GM21423 (cell line): ENCODE measurements at regions not wholly inside any gene's neighbourhood (a gene's known extent, or its start where the extent isn't known, plus 50 kb on each side); places are given as distances from the start of the nearest gene placed in this dataset.
"Not testable (repeated sequence)": the region's sequence is repeated elsewhere in the genome, so short reads cannot be mapped to it uniquely, and the experiment has no call there.

ENCODE experiments used
- ATAC-seq: cut with Tn5 transposase; IDR thresholded peaks from one replicate; pipeline ENCODE4 v1.9.1; 2021; ENCODE audit warnings: mild to moderate bottlenecking, moderate library complexity; ENCODE audit not compliant: unreplicated experiment

DNA sequence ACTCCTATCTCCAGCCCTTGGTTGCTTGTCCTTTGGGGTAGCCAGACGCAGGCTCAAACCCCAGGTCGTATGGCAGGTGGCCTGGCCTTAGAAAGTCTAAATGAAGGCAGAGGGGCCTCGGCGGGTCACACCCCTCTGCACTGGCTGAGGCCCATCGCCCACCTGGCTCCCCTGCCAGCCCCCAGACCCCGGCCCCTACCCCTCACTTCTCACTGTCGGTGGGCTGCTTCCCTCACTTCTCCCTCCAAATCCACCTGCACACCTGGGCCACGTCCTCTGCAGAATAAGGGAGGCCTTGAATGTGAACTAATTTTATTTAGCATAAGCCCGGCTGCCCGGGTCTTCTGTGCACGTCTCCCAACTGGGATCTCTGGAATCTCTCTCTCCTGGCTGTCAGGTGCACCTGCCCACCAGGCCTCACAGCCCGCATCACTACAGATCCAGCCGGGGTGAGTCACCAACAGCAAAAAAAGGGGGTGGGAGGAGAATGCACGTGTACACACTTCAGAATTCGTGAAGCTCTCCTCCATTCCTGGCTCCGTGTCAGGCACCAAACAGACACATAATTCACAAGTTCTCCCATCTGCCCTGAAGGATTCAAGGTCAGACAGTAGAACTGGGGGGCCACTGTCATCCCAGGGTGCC lies 107.5 kb upstream of the SIM2 start:
- ATAC-seq = no peak

DNA sequence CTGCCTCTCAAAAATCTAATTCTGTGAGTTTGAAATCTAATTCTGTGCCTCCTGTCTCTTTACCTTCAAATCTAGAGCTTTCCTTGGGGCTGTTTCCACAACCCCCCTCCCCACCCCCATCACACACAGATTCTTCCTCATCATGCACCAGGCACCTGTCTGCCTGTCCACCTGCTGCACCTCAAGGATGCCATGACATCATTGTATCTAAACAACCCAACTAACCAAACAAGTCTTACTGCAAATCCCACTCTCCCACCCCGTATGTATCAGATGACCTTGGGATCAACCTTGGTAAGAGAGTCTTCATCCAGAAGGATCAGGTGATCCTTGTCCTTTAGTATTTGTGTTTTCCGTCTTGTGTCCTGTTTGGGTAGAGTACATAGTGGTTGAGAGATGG lies 102.7 kb upstream of the SIM2 start:
- no peak for ATAC-seq

DNA sequence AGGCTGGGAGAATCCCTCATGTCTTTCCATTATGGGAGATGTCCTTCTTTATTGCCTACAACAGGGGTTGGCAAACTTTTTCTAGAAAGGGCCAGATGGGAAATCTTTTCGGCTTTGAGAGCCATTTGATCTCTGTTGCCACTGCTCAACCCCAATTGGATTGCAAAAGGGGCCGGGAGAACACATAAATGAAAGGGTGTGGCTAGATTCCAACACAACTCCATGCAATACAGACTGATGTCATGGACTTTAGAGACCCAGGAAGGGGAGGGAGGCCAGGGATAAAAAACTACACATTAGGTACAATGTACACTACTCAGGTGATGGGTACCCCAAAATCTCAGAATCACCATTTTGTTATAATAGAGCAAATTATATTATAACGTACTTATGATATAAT lies 97.6 kb upstream of the SIM2 start:
- no peak for ATAC-seq

DNA sequence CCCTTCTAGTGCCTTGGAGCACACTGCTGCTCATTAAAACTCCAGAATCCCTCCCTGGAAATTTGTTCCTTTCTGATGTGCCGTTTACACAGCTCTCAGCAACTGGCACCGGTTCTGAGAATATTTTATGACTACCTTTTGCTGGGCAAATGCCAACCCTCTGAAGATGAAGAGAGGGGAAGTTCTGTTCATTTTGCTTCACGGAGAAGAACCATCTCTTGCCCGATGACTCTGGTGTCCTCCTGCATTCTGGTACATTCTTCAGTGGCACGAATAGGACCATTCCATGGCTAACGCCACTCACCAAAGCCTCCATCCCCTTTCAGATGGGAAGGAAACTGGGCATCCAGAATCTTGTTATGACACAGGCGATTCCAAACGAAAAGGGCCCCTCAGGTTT lies 96.2 kb upstream of the SIM2 start:
- no peak for ATAC-seq

DNA sequence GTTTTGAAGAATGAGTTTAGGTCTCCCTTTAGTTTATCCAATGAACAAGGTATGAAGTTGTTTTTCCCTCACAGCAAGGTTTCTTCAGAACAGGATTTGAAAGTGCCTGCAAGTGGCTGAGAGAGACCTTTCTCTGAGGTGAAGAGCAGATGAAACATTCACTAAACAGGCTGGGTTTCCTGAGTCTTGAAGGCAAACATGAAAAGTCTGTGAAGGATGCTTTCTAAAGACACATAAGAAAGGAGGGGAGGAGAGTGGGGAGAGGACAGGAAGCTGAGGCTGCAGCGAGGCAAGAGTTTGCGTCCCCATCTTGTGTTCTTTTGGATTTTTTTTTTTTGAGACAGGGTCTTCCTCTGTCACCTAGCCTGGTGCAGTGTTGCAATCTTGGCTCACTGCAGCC lies 95.7 kb upstream of the SIM2 start:
- no peak for ATAC-seq

DNA sequence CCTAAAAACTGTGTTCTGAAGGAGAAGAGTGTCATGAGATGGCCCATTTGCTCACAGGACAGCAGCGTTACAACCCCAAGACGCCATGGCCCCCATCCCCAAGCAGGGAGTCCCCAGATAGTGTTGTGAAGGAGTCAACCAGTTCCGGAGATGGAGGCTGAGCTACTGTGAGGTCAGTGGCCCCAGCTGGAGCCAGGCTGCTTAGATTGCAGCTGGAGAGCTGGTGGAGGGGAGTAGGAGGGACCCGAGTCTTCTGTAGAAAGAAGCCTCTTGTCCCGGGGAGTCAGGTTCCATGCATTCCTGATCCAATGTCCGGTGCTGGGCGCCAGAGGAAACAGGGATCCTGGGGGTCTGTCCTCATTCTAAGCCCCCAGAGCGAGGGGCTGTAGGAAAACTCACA lies 93.5 kb upstream of the SIM2 start:
- ATAC-seq = no peak

DNA sequence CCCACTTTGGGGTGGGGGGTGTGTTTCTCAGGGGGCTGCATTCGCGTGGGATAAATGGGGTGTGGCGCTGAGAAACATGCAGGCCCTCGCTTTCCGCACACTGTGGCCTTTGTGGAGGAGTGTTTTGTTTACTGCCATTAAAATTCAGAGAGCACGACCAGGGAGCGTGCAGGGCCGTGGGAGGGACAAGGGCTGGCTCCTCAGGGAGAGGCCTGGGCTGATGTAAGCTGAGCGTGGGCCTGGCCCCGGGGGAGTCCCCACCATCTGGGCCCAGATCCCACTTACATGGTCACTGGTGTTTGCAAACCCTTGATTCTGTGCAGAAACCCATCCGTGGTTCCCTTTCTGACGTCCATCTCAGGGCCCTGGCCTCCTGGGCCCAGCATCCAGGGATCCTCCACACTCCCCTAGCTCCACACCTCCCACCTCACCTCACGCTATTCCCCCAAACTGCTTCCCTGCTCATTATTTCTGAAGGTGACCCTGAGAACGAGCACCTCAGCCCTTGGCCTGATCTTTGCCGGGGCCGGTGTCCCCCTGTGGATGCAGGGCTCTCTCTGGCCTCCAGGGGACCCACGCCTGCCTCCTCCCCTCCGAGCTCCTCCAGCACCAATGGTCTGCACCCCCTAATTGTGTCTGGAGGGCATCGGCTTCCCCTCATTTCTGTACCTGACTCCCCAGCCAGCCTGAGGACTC lies 92.5 kb upstream of the SIM2 start:
- ATAC-seq = no peak

DNA sequence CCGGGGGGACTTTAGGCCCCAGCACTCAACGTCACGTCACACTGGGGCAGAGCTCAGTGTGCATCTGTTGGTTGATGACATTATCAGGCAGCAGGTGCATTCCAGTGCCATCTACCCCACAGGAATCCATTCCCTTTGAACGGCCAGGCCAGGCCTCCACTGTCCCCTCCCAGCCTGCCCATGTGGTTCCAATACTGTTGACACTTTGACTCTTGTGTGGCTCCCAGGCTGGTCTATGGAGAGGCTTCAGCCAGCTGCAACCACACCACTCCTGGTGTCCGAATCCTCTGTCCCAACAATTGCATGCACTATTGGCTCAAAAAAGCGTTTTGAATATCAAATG lies 92.0 kb upstream of the SIM2 start:
- ATAC-seq = no peak

DNA sequence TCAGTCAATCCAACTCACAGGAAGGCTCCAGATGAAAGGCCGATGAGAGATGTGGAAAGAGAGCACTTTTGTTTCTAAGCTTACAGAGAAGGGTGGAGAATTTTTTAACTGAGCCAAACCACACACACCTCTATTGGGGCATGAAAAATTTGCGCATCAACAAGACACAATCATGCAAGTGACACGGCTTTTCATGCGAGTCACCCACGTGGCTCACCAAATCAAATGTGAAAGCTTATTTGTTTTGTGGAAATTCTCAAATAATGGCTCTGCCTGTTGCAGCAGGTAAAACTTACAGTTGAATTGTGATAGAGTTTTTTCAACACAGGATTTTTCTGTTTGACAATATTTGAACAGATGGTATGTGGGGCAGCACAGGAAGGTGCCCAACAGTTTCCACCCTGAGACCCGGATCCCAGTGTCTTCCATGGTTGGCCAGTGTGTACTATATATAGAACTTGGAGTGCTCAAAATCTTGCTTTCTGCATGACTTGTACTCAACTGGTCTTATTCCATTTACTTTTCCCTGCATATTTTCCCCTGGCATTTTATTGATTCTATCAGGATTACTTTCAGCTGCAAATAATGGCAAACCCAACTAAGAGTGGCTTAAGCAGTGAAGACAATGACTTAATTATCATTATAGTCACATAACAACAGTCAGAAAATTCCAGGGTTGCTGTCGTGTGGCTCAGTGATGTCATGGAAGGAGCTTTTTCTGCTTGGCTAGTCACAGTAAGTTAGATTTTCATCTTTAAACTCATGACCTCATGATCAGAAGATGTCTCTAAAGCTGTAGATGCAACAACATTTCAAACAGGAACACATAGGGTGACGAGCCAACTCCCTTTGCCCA lies 90.6 kb upstream of the SIM2 start:
- no peak for ATAC-seq

DNA sequence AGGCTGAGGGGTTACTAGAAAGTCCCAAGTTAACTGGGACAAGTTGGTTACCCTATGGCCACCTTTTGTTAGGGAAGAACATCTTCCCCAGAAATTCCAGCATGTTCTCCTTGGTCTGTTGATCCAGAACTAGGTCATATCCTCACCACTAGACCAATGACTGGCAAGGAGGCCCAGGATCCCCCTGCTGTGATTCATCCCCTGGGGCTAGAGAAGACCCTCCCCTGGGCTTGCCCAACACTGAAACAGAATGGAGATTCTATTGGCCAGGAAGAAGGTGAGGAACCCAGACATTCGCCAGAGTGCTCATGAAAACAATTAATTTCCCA lies 90.1 kb upstream of the SIM2 start:
- ATAC-seq = no peak

DNA sequence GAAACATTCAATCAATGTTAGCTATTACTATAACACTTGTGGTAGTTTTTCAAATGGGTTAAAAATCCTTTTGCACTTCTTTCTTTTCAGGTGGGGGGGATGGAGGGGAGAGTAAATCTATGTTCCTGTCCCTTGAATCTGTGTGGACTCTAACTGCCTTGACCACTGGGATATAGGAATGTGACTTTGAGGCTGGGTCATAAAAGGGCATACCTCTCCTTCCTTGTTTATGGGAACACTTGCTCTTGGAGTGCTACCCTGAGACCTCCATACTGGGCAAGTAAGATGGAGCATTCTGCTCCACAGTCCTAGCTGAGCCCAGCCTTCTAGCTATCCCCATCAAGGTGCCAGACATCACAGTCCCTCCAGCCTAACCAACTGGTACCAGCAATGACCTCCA lies 89.3 kb upstream of the SIM2 start:
- ATAC-seq = no peak

DNA sequence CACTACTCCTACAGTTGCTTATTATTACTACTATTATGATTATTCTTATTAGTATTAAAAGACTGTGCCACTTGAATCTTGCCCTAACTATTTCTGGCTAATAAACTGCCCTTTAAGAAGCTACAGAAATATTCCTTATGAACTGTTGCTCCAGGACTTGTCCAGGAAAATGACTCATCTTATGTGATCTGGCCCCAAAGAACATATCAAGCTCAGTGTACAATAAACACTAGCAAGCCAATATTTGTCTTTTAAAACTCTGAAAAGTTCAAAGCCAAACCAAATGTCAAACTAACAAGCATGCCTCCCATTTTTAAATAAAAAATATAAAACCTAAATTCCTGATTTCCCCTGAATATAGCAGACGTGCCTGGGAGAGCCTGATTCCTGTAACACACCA lies 88.7 kb upstream of the SIM2 start:
- ATAC-seq = no peak

DNA sequence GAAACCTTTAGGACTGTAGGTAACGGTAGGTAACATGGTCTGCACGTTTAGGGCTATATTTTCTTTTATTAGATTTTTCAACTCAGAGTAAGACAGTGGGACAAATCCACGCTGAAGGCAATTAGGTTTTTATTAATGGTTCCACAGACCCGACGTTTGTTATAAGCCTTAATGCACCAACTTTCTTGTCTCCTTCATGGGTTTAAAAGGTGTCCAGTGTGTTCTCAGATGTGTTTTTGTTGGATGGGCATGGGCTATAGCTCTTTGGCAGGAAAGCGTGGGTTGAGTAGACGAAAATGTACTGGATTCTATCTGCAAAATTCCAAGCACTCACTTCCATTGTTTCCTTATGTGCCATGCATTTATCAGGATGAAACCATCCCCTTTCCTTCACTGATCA lies 88.0 kb upstream of the SIM2 start:
- no peak for ATAC-seq

DNA sequence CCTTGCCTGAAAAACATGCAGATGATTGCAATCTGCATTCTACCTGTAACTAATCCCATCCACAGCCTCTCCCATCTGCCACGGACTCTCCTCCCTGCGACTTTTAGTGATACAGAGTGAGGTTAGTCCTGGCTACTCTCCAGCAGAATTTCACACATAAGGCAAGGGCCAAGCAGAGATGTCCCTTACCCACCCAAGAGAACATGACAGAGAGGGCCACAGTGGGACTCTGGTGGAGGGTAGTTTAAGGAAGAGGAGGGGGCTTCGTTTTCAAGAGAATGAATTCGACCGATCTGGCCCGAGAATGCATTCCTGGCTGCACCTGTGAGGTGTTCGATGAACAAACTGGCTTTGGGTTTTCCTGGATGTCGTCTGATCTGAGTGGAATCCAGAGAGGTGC lies 87.5 kb upstream of the SIM2 start:
- ATAC-seq = no peak

DNA sequence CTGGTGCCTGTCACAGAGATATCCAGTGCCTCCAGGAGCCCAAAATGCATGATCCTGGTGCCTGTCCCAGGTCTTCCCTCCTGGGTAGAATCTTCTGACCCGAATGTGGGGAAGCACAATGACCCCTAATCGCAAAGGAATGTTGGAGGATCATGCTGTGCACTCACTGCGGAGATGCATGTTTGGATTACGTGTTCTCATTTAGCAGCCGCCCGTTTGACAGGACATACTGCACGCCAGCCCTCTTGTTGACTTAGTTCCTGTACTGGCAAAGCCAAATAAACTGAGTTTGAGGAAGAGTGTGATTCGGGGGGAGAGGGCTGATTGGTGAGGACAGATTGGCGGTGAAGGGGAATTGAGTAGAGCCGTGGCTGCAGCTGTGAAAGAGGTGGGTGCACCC lies 85.9 kb upstream of the SIM2 start:
- no peak for ATAC-seq

DNA sequence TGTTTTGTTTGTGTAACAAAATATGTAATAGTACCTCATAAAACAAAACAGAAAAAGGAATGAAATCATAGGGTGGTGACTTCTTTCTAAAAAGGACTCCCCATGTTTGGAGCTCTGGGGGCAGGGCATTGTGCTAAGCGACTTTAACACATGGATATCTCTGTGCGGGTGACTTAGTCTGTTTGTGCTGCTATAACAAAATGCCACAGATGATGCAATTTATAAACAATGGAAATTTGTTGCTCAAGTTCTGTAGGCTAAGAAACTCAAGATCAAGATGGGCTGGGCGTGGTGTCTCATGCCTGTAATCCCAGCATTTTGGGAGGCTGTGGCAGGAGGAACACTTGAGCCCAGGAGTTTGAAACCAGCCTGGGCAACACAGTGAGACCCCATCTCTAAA lies 85.4 kb upstream of the SIM2 start:
- ATAC-seq = no peak

DNA sequence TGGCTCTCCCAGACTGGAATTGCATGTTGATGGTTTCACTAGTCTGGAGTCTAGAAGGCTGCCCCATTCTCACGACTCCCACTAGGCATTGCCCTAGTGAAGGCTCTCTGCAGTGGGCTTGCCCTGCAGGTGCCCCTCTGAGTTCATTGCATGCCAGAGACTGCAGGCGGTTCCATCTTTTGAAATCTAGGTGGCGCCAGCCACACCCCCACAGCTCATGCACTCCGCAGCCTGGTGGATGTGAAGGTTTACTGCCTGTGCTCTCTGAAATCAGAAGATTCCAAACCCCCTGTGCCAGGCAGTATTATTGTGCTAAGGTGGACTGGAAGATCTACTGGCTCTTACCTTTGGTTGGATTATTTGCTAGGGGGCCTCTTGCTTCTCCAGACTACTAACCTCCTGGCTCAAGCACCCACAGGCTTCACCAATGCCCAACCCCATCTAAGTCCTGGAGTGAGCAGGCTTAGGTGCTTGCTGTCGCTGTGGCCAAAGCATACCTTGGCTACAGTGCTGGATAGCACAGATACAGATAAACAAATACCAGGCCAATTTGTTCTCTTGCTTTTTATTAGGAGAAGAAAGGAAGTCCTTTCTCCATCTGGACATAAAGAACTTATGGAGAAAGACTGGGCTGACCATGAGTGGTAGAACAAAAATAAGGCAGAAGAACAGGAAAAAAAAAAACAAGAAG lies 83.5 kb upstream of the SIM2 start:
- ATAC-seq = no peak

DNA sequence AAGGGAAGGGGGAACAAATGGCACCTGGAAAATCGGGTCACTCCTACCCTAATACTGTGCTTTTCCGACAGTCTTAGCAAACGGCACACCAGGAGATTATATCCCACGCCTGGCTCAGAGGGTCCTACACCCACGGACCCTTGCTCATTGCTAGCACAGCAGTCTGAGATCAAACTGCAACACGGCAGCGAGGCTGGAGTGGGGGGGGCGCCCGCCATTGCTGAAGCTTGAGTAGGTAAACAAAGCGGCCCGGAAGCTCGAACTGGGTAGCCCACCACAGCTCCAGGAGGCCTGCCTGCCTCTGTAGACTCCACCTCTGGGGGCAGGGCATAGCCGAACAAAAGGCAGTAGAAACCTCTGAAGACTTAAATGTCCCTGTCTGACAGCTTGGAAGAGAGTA lies 82.1 kb upstream of the SIM2 start:
- ATAC-seq = not testable (repeated sequence)

DNA sequence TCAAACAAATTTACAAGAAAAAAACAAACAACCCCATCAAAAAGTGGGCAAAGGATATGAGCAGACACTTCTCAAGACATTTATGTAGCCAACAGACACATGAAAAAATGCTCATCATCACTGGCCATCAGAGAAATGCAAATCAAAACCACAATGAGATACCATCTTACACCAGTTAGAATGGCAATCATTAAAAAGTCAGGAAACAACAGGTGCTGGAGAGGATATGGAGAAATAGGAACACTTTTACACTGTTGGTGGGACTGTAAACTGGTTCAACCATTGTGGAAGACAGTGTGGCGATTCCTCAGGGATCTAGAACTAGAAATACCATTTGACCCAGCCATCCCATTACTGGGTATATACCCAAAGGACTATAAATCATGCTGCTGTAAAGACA lies 77.1 kb upstream of the SIM2 start:
- ATAC-seq = not testable (repeated sequence)

DNA sequence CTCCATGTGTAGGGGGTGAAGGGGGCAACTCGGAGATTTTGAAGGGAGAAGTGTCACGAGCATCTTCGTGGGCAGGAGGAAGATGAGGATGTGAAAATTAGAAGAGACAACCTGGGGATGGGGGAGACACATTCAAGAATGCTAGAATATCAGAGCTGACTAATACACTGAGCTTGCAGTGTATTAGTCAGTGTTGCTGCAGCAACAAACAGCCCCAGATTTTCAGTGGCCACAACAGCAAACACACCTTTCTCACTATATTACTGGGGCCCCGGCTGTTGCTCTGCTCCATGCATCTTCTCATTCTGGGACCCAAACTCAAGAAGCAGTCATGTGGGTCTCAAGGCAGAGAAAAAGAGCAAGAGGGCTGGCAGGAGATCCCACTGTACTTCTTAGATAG lies 74.8 kb upstream of the SIM2 start:
- no peak for ATAC-seq

DNA sequence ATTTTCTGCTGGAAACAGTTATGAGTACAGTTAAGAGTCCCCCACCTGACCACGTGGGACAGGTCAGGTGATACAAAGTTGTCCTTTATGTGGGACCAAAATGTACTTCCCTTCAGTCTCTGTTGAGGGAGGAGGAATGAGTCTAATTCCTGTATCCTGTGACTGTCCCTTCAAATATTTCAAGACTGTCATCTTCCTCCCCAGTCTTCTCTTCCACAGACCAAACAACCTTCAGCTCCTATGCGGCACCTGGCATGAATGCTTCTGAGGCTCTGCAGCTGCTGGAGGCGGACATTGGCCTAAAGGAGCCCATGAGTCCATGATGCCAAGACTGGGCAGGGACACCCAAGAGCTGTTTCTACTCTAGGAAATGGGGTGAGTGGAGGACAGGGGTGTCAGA lies 72.1 kb upstream of the SIM2 start:
- ATAC-seq = no peak

DNA sequence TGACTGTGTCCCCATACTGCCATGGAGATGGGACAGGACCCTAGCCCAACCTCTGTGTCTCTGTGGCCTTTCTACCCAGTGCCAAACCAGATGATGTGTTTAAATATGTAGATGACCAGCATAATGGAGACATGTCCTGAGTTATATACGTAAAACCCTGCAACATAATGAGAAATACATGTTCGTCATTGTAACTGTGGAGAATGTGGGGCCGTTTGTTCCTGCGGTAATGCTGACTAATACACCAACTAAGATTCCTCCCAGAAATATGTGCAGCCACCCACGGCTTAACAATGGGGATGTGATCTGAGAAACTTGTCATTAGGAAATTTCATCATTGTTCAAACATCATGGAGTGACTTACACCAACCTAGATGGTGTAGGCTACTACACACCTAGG lies 71.7 kb upstream of the SIM2 start:
- no peak for ATAC-seq
